Trophoblast cell (in vitro differentiated cells and primary cell): ENCODE measurements at regions not wholly inside any gene's neighbourhood (a gene's known extent, or its start where the extent isn't known, plus 50 kb on each side); places are given as distances from the start of the nearest gene placed in this dataset.

Experiments used
- DNase-seq, 2 donors: peaks; one replicate each; pipeline ENCODE4 v3.0.0-alpha.2; 2016
- H2AFZ ChIP-seq: 2 replicates; pipeline ENCODE4 v1.6.1; 2013; ENCODE audit warnings: low read length, moderate library complexity, mild to moderate bottlenecking; ENCODE audit not compliant: insufficient read depth, poor library complexity
- H2AK5ac ChIP-seq: 2 replicates; pipeline ENCODE4 v1.6.1; 2013; ENCODE audit warnings: mild to moderate bottlenecking, low read length
- H2BK120ac ChIP-seq: 2 replicates; pipeline ENCODE4 v1.6.1; 2013; ENCODE audit warnings: low read length, mild to moderate bottlenecking, moderate library complexity; ENCODE audit not compliant: insufficient read depth, poor library complexity
- H2BK12ac ChIP-seq: 2 replicates; pipeline ENCODE4 v1.6.1; 2013; ENCODE audit warnings: mild to moderate bottlenecking, low read length, moderate library complexity
- H2BK5ac ChIP-seq: 2 replicates; pipeline ENCODE4 v1.6.1; 2013; ENCODE audit warnings: low read length, low read depth, moderate library complexity, mild to moderate bottlenecking; ENCODE audit not compliant: poor library complexity
- H3K14ac ChIP-seq: 2 replicates; pipeline ENCODE4 v1.6.1; 2013; ENCODE audit warnings: mild to moderate bottlenecking, low read length
- H3K18ac ChIP-seq: 2 replicates; pipeline ENCODE4 v1.6.1; 2013; ENCODE audit warnings: mild to moderate bottlenecking, low read length
- H3K23ac ChIP-seq: 2 replicates; pipeline ENCODE4 v1.6.1; 2013; ENCODE audit warnings: low read length
- H3K27ac ChIP-seq: 2 replicates; pipeline ENCODE4 v1.5.1; 2013; ENCODE audit warnings: low read depth, mild to moderate bottlenecking, inconsistent platforms, low read length, moderate library complexity
- H3K27me3 ChIP-seq: 2 replicates; pipeline ENCODE4 v1.6.1; 2013; ENCODE audit warnings: inconsistent platforms, mild to moderate bottlenecking, low read length, moderate library complexity; ENCODE audit not compliant: insufficient read depth
- H3K36me3 ChIP-seq, 2 experiments: 1 replicate in 1 of 2; 2 replicates in 1 of 2; pipeline ENCODE4 v1.6.1; 2013; ENCODE audit warnings: low read length in 2 of 2, mild to moderate bottlenecking in 2 of 2, moderate library complexity in 1 of 2; ENCODE audit not compliant: insufficient read depth in 2 of 2, control insufficient read depth in 1 of 2
- H3K4ac ChIP-seq: 2 replicates; pipeline ENCODE4 v1.6.1; 2013; ENCODE audit warnings: low read depth, mild to moderate bottlenecking, low read length, moderate library complexity
- H3K4me1 ChIP-seq, 2 experiments: 1 replicate in 1 of 2; 2 replicates in 1 of 2; pipeline ENCODE4 v1.6.1; 2013; ENCODE audit warnings: low read length in 2 of 2, mild to moderate bottlenecking in 2 of 2, moderate library complexity in 1 of 2; ENCODE audit not compliant: insufficient read depth in 2 of 2, control insufficient read depth in 1 of 2
- H3K4me2 ChIP-seq: 2 replicates; pipeline ENCODE4 v1.6.1; 2013; ENCODE audit warnings: inconsistent platforms, mild to moderate bottlenecking, low read length, moderate library complexity
- H3K4me3 ChIP-seq: 2 replicates; pipeline ENCODE4 v1.5.1; 2013; ENCODE audit warnings: mild to moderate bottlenecking, low read depth, low read length, inconsistent platforms
- H3K79me1 ChIP-seq: one replicate; pipeline ENCODE4 v1.6.1; 2013; ENCODE audit warnings: low read length
- H3K79me2 ChIP-seq: 2 replicates; pipeline ENCODE4 v1.6.1; 2013; ENCODE audit warnings: low read length, mild to moderate bottlenecking; ENCODE audit not compliant: control insufficient read depth, insufficient read depth, poor library complexity
- H3K9ac ChIP-seq: 2 replicates; pipeline ENCODE4 v1.6.1; 2013; ENCODE audit warnings: mild to moderate bottlenecking, low read length
- H3K9me3 ChIP-seq: 2 replicates; pipeline ENCODE4 v1.6.1; 2013; ENCODE audit warnings: low read depth, mild to moderate bottlenecking, control low read depth, inconsistent platforms, low read length; ENCODE audit not compliant: insufficient read depth
- H4K12ac ChIP-seq: 2 replicates; pipeline ENCODE4 v1.6.1; 2013; ENCODE audit warnings: low read depth, mild to moderate bottlenecking, low read length, moderate library complexity
- H4K8ac ChIP-seq: 2 replicates; pipeline ENCODE4 v1.6.1; 2013; ENCODE audit warnings: low read depth, mild to moderate bottlenecking, low read length, moderate library complexity
- H4K91ac ChIP-seq: one replicate; pipeline ENCODE4 v1.6.1; 2013; ENCODE audit warnings: low read depth, mild to moderate bottlenecking, low read length, moderate library complexity
- WGBS: extraction: QIAGEN DNeasy Blood & Tissue Kit; methylation state at CpG from one replicate; pipeline ENCODE4 v1.1.7; 2013; ENCODE audit warnings: missing lambda C conversion rate; ENCODE audit not compliant: insufficient read length, insufficient coverage; ENCODE audit errors: extremely low coverage; 5-methylcytosine and 5-hydroxymethylcytosine counted together

- no CpG with 5 or more reads among the region's 3 CpGs for WGBS
- no peaks in the 10 kb centered on the region for H3K27me3 ChIP-seq
- no peak overlapping the region for H3K4me2 ChIP-seq
- DNase-seq = no peak
- H2AFZ ChIP-seq = no peak overlapping the region
- no peaks in the 10 kb centered on the region for H3K79me2 ChIP-seq
- H3K36me3 ChIP-seq = no peaks in the 10 kb centered on the region
- H3K4ac ChIP-seq = no peak overlapping the region
- H3K4me1 ChIP-seq = no peaks in the 10 kb centered on the region
- H3K27ac ChIP-seq = no peak overlapping the region
- no peaks in the 10 kb centered on the region for H3K79me1 ChIP-seq
- no peaks in the 10 kb centered on the region for H3K9me3 ChIP-seq
- no peak overlapping the region for H2BK5ac ChIP-seq
- H2BK120ac ChIP-seq = no peak overlapping the region
- H2AK5ac ChIP-seq = no peak overlapping the region
- H3K23ac ChIP-seq = no peak overlapping the region
- H4K8ac ChIP-seq = no peak overlapping the region
- no peak overlapping the region for H3K9ac ChIP-seq
- H3K18ac ChIP-seq = no peak overlapping the region
- H3K14ac ChIP-seq = no peak overlapping the region
- H2BK12ac ChIP-seq = no peak overlapping the region
- no peak overlapping the region for H4K12ac ChIP-seq
- no peak overlapping the region for H3K4me3 ChIP-seq
- H4K91ac ChIP-seq = no peak overlapping the region
Observed at GRCh38 chr12:46436747-46437146, 64.2 kb upstream of the SLC38A2 start.

DNA sequence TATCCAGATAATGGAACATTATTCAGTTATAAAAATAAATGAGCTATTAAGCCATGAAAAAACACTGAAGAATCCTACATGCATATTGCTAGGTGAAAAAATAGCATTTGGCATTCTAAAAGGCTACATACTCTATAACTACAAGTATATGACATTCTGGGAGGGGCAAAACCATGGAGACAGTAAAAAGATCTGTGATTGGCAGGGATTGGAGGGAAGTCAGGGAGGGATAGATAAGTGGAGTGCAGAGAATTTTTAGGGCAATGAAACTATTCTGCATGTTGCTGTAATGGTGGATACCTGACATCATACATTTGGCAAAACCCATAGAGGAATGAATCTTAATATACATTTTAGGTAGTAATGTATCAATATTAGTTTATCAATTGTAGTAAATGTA lies 63.1 kb upstream of the SLC38A2 start:
- Histone ChIP-seq H3K27me3 (no peaks in the 10 kb centered on the region), H3K79me2 (no peaks in the 10 kb centered on the region), H4K91ac (no peak overlapping the region), H3K36me3 (no peaks in the 10 kb centered on the region), H3K27ac (no peak overlapping the region), H2AFZ (no peak overlapping the region), H3K4ac (no peak overlapping the region), H3K18ac (no peak overlapping the region), H3K9me3 (no peaks in the 10 kb centered on the region), H3K4me1 (no peaks in the 10 kb centered on the region), H4K8ac (no peak overlapping the region), H3K79me1 (no peaks in the 10 kb centered on the region), H2AK5ac (no peak overlapping the region), H3K14ac (no peak overlapping the region), H2BK12ac (no peak overlapping the region), H3K9ac (no peak overlapping the region), H3K23ac (no peak overlapping the region), H3K4me2 (no peak overlapping the region), H2BK120ac (no peak overlapping the region), H4K12ac (no peak overlapping the region), H2BK5ac (no peak overlapping the region), H3K4me3 (no peak overlapping the region)
- DNase-seq = no peak

DNA sequence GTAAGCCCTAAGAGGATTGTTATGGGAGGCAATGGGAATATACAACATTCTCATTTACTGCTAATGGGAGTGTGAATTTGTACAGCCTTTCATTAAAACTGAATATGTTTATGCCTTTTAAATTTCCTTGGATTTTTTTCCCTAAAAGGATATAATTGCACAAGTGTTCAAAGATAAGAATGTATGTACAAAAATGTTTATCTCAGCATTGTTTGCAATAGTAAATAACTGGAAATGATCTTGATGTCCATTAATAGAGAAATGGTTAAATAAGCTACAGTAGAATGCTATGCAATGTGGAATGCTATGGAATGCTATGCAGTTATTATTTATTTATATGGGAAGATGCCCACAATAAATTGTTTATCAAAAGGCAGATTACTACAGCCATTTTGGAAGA lies 62.5 kb upstream of the SLC38A2 start:
- no peaks in the 10 kb centered on the region for H3K36me3 ChIP-seq

GRCh38 chr12:46433829-46434228 lies 61.3 kb upstream of the SLC38A2 start:
- Histone ChIP-seq H4K91ac (no peak overlapping the region), H3K23ac (no peak overlapping the region), H3K36me3 (no peaks in the 10 kb centered on the region), H4K8ac (no peak overlapping the region), H3K4me3 (no peak overlapping the region), H3K9ac (no peak overlapping the region), H2BK5ac (no peak overlapping the region), H3K79me1 (no peaks in the 10 kb centered on the region), H3K18ac (no peak overlapping the region), H3K4ac (no peak overlapping the region), H3K27me3 (no peaks in the 10 kb centered on the region), H3K27ac (no peak overlapping the region), H2AK5ac (no peak overlapping the region), H3K14ac (no peak overlapping the region), H3K79me2 (no peaks in the 10 kb centered on the region), H2AFZ (no peak overlapping the region), H3K4me2 (no peak overlapping the region), H2BK120ac (no peak overlapping the region), H3K4me1 (no peaks in the 10 kb centered on the region), H2BK12ac (no peak overlapping the region), H3K9me3 (no peaks in the 10 kb centered on the region), H4K12ac (no peak overlapping the region)
- DNase-seq = no peak
- WGBS = no CpG with 5 or more reads among the region's 3 CpGs

More for the DNA sequence above, 62.5 kb upstream of the SLC38A2 start:
- Histone ChIP-seq H2BK12ac (no peak overlapping the region), H3K18ac (no peak overlapping the region), H3K4me3 (no peak overlapping the region), H3K4me1 (no peaks in the 10 kb centered on the region), H3K4me2 (no peak overlapping the region), H4K8ac (no peak overlapping the region), H4K91ac (no peak overlapping the region), H2BK5ac (no peak overlapping the region), H3K27ac (no peak overlapping the region), H2BK120ac (no peak overlapping the region), H3K79me2 (no peaks in the 10 kb centered on the region), H3K9me3 (no peaks in the 10 kb centered on the region), H2AFZ (no peak overlapping the region), H3K79me1 (no peaks in the 10 kb centered on the region), H3K9ac (no peak overlapping the region), H2AK5ac (no peak overlapping the region), H4K12ac (no peak overlapping the region), H3K27me3 (no peaks in the 10 kb centered on the region), H3K23ac (no peak overlapping the region), H3K14ac (no peak overlapping the region), H3K4ac (no peak overlapping the region)
- no peak for DNase-seq

DNA sequence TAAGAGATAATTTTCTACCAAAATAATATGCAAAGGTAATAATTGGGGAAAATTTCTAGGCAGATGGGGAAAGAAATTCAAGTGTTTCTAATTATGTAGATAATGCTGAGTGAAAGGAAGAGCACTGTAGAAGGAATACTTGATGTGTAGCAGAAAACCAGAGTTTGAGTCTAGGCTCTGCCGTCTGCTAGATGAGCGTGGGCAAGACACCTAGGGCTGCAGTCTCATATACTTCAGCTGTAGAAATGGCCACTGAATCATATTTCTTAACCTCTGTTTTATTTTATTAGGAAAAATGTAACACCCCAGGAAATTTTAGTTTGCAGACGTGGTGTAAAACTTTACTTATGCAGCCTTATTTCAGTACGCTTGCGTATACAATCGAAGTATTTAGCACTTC lies 59.8 kb upstream of the SLC38A2 start:
- Histone ChIP-seq H3K23ac (no peak overlapping the region), H3K4me2 (no peak overlapping the region), H4K8ac (no peak overlapping the region), H3K4ac (no peak overlapping the region), H2AFZ (no peak overlapping the region), H3K36me3 (no peaks in the 10 kb centered on the region), H3K79me2 (no peaks in the 10 kb centered on the region), H2BK5ac (no peak overlapping the region), H3K79me1 (no peaks in the 10 kb centered on the region), H3K4me3 (no peak overlapping the region), H3K4me1 (no peaks in the 10 kb centered on the region), H3K14ac (no peak overlapping the region), H3K18ac (no peak overlapping the region), H4K91ac (no peak overlapping the region), H3K9ac (no peak overlapping the region), H2AK5ac (no peak overlapping the region), H2BK120ac (no peak overlapping the region), H3K27ac (no peak overlapping the region), H3K27me3 (no peaks in the 10 kb centered on the region), H3K9me3 (no peaks in the 10 kb centered on the region), H2BK12ac (no peak overlapping the region), H4K12ac (no peak overlapping the region)
- DNase-seq = no peak
- no CpG with 5 or more reads among the region's 6 CpGs for WGBS
